ENCODE measurements at regions not wholly inside any gene's neighbourhood (a gene's known extent, or its start where the extent isn't known, plus 50 kb on each side); places are given as distances from the start of the nearest gene placed in this dataset.

GRCh38 chr5:115348175-115348574 is 51.7 kb upstream of the CCDC112 start:
- TF ChIP-seq CTCF (IDR thresholded peaks at IDR 0.05 in 4 of 5, conservative IDR thresholded peaks at IDR 0.05 in 1 of 5) = no peak
- no peak for TF ChIP-seq POLR2A (IDR thresholded peaks at IDR 0.05)
